Fibroblast of mammary gland (primary cell): ENCODE measurements at regions not wholly inside any gene's neighbourhood (a gene's known extent, or its start where the extent isn't known, plus 50 kb on each side); places are given as distances from the start of the nearest gene placed in this dataset.
"Not testable (repeated sequence)": the region's sequence is repeated elsewhere in the genome, so short reads cannot be mapped to it uniquely, and the experiment has no call there.

ENCODE experiments used
- DNase-seq: peaks from one replicate; pipeline ENCODE4 v3.0.0-alpha.2; 2010; ENCODE audit warnings: low read depth
- H3K4me3 ChIP-seq: 2 replicates; pipeline ENCODE4 v1.5.1; 2011; ENCODE audit warnings: low read depth, mild to moderate bottlenecking, low read length, moderate library complexity; ENCODE audit not compliant: control insufficient read depth
- CTCF ChIP-seq: conservative IDR thresholded peaks from 2 replicates; pipeline ENCODE4 v1.5.1; 2011; ENCODE audit warnings: low read depth, low read length, inconsistent platforms; ENCODE audit not compliant: control insufficient read depth, insufficient read depth

GRCh38 chr11:103604310-103604709 is 432.1 kb upstream of the DDI1 start:
- no peak for TF ChIP-seq CTCF
- DNase-seq, result no peak
- no peak overlapping the region for H3K4me3 ChIP-seq

GRCh38 chr11:103608566-103608965 is 427.9 kb upstream of the DDI1 start:
- peak; percentile 84 for DNase-seq
- no peak overlapping the region for H3K4me3 ChIP-seq
- no peak for TF ChIP-seq CTCF

- H3K4me3 ChIP-seq, result no peak overlapping the region
- DNase-seq, result peak; percentile 97
- peak; percentile 93 for TF ChIP-seq CTCF
These were observed 427.0 kb upstream of the DDI1 start for GRCh38 chr11:103609117-103610066.

- H3K4me3 ChIP-seq, result no peak overlapping the region
These were observed 426.0 kb upstream of the DDI1 start for GRCh38 chr11:103610435-103610834.

GRCh38 chr11:103611526-103612260 is 424.7 kb upstream of the DDI1 start:
- H3K4me3 ChIP-seq, DNase-seq: not testable (repeated sequence)

More at GRCh38 chr11:103610435-103610834, 426.0 kb upstream of the DDI1 start:
- peak; percentile 56 for DNase-seq
- no peak for TF ChIP-seq CTCF

GRCh38 chr11:103612451-103612850 is 424.0 kb upstream of the DDI1 start:
- not testable (repeated sequence) for DNase-seq, H3K4me3 ChIP-seq

GRCh38 chr11:103616586-103616985 is 419.9 kb upstream of the DDI1 start:
- not testable (repeated sequence) for H3K4me3 ChIP-seq, DNase-seq

- peak; percentile 91 for DNase-seq
- TF ChIP-seq CTCF, result no peak
- H3K4me3 ChIP-seq, result no peak overlapping the region
These were observed 417.9 kb upstream of the DDI1 start for GRCh38 chr11:103618528-103618927.
